K562 (cell line): ENCODE measurements at regions not wholly inside any gene's neighbourhood (a gene's known extent, or its start where the extent isn't known, plus 50 kb on each side); places are given as distances from the start of the nearest gene placed in this dataset.

Source experiments
- ATAC-seq: fragments of 200-7000 bp; cut with Tn5 transposase; 3 replicates; pipeline ENCODE4 v1.9.1; 2020; ENCODE audit warnings: moderate library complexity
- BruUV-seq: library from RNA; stranded (reverse); fragments of 400-500 nt; replicated peaks from 2 replicates; lab custom pipeline; 2021; lab: Mats Ljungman, UMichigan
- CTCF ChIA-PET: fragments of 300-600 bp; formaldehyde crosslinking; extraction: SDS; loops from one replicate; lab custom pipeline; 2021; ENCODE audit warnings: low intra/inter-chr PET ratio; lab: Yijun Ruan, JAX
- POLR2A ChIA-PET: fragments of 300-600, 350-650 bp; sonication (Branson Sonifier 250); formaldehyde crosslinking; extraction: SDS; loops from one replicate; lab custom pipeline; 2021; ENCODE audit warnings: antibody characterized with exemption, inconsistent platforms; lab: Yijun Ruan, JAX
- DNase-seq, 4 experiments: peaks; one replicate each; pipeline versions ENCODE4 v3.0.0 to v3.0.0-alpha.2; 2011 to 2018; ENCODE audit warnings: low spot score in 3 of 4, mixed read lengths in 3 of 4; ENCODE audit errors: extremely low read depth in 1 of 4
- FAIRE-seq: peaks from 2 replicates; lab custom pipeline; 2011; peaks lifted over from hg19 to GRCh38; lab: Jason Lieb, UNC
- H2AFZ ChIP-seq: 2 replicates; pipeline ENCODE4 v1.6.0; 2011; ENCODE audit warnings: low read depth, low read length, control low read depth, inconsistent platforms
- H3K27ac ChIP-seq: fragments of 200-600 bp; 3 replicates; pipeline ENCODE4 v1.8.0; 2011; ENCODE audit warnings: low read depth, mild to moderate bottlenecking, control low read depth, inconsistent platforms, low read length, moderate library complexity, mixed read lengths; ENCODE audit errors: extremely low read depth
- H3K27me3 ChIP-seq, 2 experiments: fragments of 300-600 bp in 1 of 2; 2 replicates in 1 of 2; 3 replicates in 1 of 2; pipeline versions ENCODE4 v1.6.0 to v1.8.0; 2011; ENCODE audit warnings: inconsistent platforms in 2 of 2, low read length in 2 of 2, mild to moderate bottlenecking in 1 of 2, mixed read lengths in 1 of 2, moderate library complexity in 1 of 2; ENCODE audit not compliant: control insufficient read depth in 2 of 2, insufficient read depth in 2 of 2
- H3K36me3 ChIP-seq: fragments of 300-600 bp; 3 replicates; pipeline ENCODE4 v1.8.0; 2011; ENCODE audit warnings: mild to moderate bottlenecking, low read length, inconsistent platforms; ENCODE audit not compliant: control insufficient read depth, insufficient read depth
- H3K4me1 ChIP-seq, 2 experiments: fragments of 200-600 bp in 1 of 2; replicated peaks in 1 of 2; 2 replicates in 1 of 2; 3 replicates in 1 of 2; pipeline versions ENCODE4 v1.5.1 to v1.8.0; 2011; ENCODE audit warnings: inconsistent platforms in 2 of 2, low read length in 2 of 2, mild to moderate bottlenecking in 1 of 2, mixed read lengths in 1 of 2, moderate library complexity in 1 of 2; ENCODE audit not compliant: control insufficient read depth in 2 of 2, insufficient read depth in 2 of 2
- H3K4me2 ChIP-seq: 2 replicates; pipeline ENCODE4 v1.6.1; 2011; ENCODE audit warnings: low read length, control low read depth, inconsistent platforms, mixed read lengths; ENCODE audit not compliant: insufficient read depth
- H3K4me3 ChIP-seq: fragments of 200-600 bp; sonication (generic), shearing (Covaris generic); 2 replicates; pipeline ENCODE4 v1.5.1; 2016; ENCODE audit warnings: control low read depth, inconsistent platforms
- H3K79me2 ChIP-seq: fragments of 200-600 bp; 3 replicates; pipeline ENCODE4 v1.8.0; 2011; ENCODE audit warnings: low read length, inconsistent platforms; ENCODE audit not compliant: control insufficient read depth, insufficient read depth
- H3K9ac ChIP-seq, 2 experiments: 2 replicates each; pipeline versions ENCODE4 v1.6.0 to v1.6.1; 2011; ENCODE audit warnings: low read depth in 2 of 2, low read length in 2 of 2, control low read depth in 1 of 2, inconsistent platforms in 1 of 2, mild to moderate bottlenecking in 1 of 2, mixed read lengths in 1 of 2; ENCODE audit not compliant: insufficient read depth in 1 of 2
- H3K9me1 ChIP-seq: one replicate; pipeline ENCODE4 v1.6.0; 2011; ENCODE audit warnings: inconsistent platforms, mild to moderate bottlenecking, low read length, moderate library complexity; ENCODE audit not compliant: control insufficient read depth, insufficient read depth
- H3K9me3 ChIP-seq: replicated peaks from 2 replicates; pipeline ENCODE4 v1.5.1; 2011; ENCODE audit warnings: low read depth, low read length, inconsistent platforms; ENCODE audit not compliant: control insufficient read depth, insufficient read depth
- H4K20me1 ChIP-seq: replicated peaks from 2 replicates; pipeline ENCODE4 v1.6.1; 2011; ENCODE audit warnings: low read length, inconsistent platforms, mixed read lengths; ENCODE audit not compliant: control insufficient read depth, insufficient read depth
- DIDO1 ChIP-seq: fragments of 450-650 bp; IDR thresholded peaks from 2 replicates; pipeline ENCODE4 v1.6.1; 2016; ENCODE audit warnings: low read depth, missing biosample characterization, missing genetic modification characterization
- HDAC3 ChIP-seq: fragments of 450-650 bp; IDR thresholded peaks from 2 replicates; pipeline ENCODE4 v1.6.1; 2018; ENCODE audit warnings: borderline replicate concordance, mild to moderate bottlenecking, moderate library complexity; ENCODE audit not compliant: partially characterized antibody
- MXI1 ChIP-seq: IDR thresholded peaks from 2 replicates; pipeline ENCODE4 v1.6.1; 2011; ENCODE audit warnings: low read depth, mild to moderate bottlenecking, improper control_type of control experiment, low read length
- PTTG1 ChIP-seq: fragments of 450-650 bp; IDR thresholded peaks from 2 replicates; pipeline ENCODE4 v1.6.1; 2016; ENCODE audit warnings: low read depth, mild to moderate bottlenecking, missing genetic modification characterization, missing compliant biosample characterization
- SLC30A9 ChIP-seq: fragments of 250-450 bp; sonication (Bioruptor Pico); IDR thresholded peaks from 2 replicates; pipeline ENCODE4 v1.8.0; 2022; ENCODE audit warnings: mild to moderate bottlenecking, moderate library complexity
- XRCC3 ChIP-seq: fragments of 450-650 bp; IDR thresholded peaks from 2 replicates; pipeline ENCODE4 v1.6.1; 2017; ENCODE audit warnings: mild to moderate bottlenecking, moderate library complexity
- ZNF695 ChIP-seq: fragments of 450-650 bp; formaldehyde crosslinking; IDR thresholded peaks from 2 replicates; pipeline ENCODE4 v1.4.0; 2020; ENCODE audit warnings: mild to moderate bottlenecking, moderate library complexity
- ZNF75A ChIP-seq: fragments of 450-650 bp; formaldehyde crosslinking; IDR thresholded peaks from 2 replicates; pipeline ENCODE4 v1.4.0; 2020; ENCODE audit warnings: mild to moderate bottlenecking
- ZNF785 ChIP-seq: fragments of 250-450 bp; sonication (Bioruptor Pico); IDR thresholded peaks from 2 replicates; pipeline ENCODE4 v1.4.0; 2020; ENCODE audit warnings: mild to moderate bottlenecking
- WGBS: fragments of 100-300 bp; shearing (Covaris generic); methylation state at CpG from one replicate; pipeline ENCODE4 v1.1.6; 2016; ENCODE audit warnings: low coverage, mixed read lengths; ENCODE audit not compliant: insufficient coverage; ENCODE audit errors: missing lambda C conversion rate; 5-methylcytosine and 5-hydroxymethylcytosine counted together
- in situ Hi-C: fragments of 300-500 bp; cut with MboI; formaldehyde crosslinking; loops from 4 replicates; pipeline ENCODE4 v1.15.0; 2018; ENCODE audit warnings: inconsistent platforms, mixed read lengths
- intact Hi-C: fragments of 100-400 bp; cut with micrococcal nuclease; formaldehyde crosslinking; loops from 2 replicates; pipeline ENCODE4 v1.14.2; 2022
- TF ChIP-seq, protein P1 (sequence below): fragments of 150-350 bp; IDR thresholded peaks from 2 replicates; pipeline ENCODE4 v1.6.1; 2014; ENCODE audit warnings: low read depth, mild to moderate bottlenecking, low read length, borderline replicate concordance
- TF ChIP-seq, protein P2 (sequence below): fragments of 250-450 bp; sonication (Bioruptor Pico); IDR thresholded peaks from 2 replicates; pipeline ENCODE4 v1.4.0; 2020; ENCODE audit warnings: borderline replicate concordance
- TF ChIP-seq, protein P3 (sequence below): fragments of 450-650 bp; formaldehyde crosslinking; IDR thresholded peaks from 2 replicates; pipeline ENCODE4 v1.4.0; 2020; ENCODE audit warnings: mild to moderate bottlenecking, moderate library complexity
- TF ChIP-seq, protein P4 (sequence below), 2 experiments: fragments of 450-650 bp; IDR thresholded peaks; 2 replicates each; pipeline ENCODE4 v1.6.1; 2016

DNA sequence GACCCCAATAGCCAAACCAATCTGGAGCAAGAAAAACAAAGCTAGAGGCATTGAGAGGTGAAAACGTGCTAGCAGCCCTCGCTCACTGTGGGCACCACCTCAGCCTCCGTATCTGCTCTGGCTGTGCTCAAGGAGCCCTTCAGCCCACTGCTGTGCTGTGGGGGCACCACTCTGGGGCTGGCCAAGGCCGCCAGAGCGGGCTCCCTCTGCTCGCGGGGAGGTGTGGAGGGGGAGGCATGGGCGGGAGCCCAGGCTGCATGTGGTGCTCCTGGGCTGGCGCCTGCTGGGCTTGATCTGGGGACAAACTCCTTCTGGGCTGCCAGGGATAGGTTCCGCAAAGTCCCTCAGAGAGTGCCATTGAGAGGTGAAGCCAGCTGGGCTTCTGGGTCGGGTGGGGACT, 1002.0 kb downstream of the GATA3 start:
- Histone ChIP-seq H3K27ac (no peak overlapping the region), H3K36me3 (no peaks in the 10 kb centered on the region), H2AFZ (no peak overlapping the region), H3K4me3 (no peak overlapping the region), H3K79me2 (no peaks in the 10 kb centered on the region), H3K9ac (no peak overlapping the region), H3K9me1 (no peaks in the 10 kb centered on the region), H3K4me2 (no peak overlapping the region), H4K20me1 (no peaks in the 10 kb centered on the region), H3K4me1 (no peaks in the 10 kb centered on the region), H3K27me3 (no peaks in the 10 kb centered on the region), H3K9me3 (0 out of 2 replicates have a peak, but pooled peaks cover 2% of the 10 kb centered on the region)
- DNase-seq = no peak
- WGBS = 0% methylated on average over 9 of the region's 11 CpGs
- intact Hi-C loops = no loop called here
- ChIA-PET POLR2A (no interaction called here), CTCF (no interaction called here)
- no TSS peak for BruUV-seq
- FAIRE-seq = no peak
- no peak for ATAC-seq
- in situ Hi-C loops = no loop called here
- TF ChIP-seq ZNF75A (CRISPR knock-in tag) (no peak), ZNF785 (CRISPR knock-in tag) (no peak), MXI1 (no peak), DIDO1 (tag) (no peak), PTTG1 (tag) (no peak), SLC30A9 (CRISPR knock-in tag) (no peak), XRCC3 (no peak), ZNF695 (CRISPR knock-in tag) (no peak), HDAC3 (no peak)
- TF ChIP-seq, protein P1, sequence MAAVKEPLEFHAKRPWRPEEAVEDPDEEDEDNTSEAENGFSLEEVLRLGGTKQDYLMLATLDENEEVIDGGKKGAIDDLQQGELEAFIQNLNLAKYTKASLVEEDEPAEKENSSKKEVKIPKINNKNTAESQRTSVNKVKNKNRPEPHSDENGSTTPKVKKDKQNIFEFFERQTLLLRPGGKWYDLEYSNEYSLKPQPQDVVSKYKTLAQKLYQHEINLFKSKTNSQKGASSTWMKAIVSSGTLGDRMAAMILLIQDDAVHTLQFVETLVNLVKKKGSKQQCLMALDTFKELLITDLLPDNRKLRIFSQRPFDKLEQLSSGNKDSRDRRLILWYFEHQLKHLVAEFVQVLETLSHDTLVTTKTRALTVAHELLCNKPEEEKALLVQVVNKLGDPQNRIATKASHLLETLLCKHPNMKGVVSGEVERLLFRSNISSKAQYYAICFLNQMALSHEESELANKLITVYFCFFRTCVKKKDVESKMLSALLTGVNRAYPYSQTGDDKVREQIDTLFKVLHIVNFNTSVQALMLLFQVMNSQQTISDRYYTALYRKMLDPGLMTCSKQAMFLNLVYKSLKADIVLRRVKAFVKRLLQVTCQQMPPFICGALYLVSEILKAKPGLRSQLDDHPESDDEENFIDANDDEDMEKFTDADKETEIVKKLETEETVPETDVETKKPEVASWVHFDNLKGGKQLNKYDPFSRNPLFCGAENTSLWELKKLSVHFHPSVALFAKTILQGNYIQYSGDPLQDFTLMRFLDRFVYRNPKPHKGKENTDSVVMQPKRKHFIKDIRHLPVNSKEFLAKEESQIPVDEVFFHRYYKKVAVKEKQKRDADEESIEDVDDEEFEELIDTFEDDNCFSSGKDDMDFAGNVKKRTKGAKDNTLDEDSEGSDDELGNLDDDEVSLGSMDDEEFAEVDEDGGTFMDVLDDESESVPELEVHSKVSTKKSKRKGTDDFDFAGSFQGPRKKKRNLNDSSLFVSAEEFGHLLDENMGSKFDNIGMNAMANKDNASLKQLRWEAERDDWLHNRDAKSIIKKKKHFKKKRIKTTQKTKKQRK = no peak
- TF ChIP-seq, protein P2, sequence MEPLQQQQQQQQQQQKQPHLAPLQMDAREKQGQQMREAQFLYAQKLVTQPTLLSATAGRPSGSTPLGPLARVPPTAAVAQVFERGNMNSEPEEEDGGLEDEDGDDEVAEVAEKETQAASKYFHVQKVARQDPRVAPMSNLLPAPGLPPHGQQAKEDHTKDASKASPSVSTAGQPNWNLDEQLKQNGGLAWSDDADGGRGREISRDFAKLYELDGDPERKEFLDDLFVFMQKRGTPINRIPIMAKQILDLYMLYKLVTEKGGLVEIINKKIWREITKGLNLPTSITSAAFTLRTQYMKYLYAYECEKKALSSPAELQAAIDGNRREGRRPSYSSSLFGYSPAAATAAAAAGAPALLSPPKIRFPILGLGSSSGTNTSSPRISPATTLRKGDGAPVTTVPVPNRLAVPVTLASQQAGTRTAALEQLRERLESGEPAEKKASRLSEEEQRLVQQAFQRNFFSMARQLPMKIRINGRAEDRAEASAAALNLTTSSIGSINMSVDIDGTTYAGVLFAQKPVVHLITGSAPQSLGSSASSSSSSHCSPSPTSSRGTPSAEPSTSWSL (CRISPR knock-in tag) = no peak
- TF ChIP-seq, protein P3, sequence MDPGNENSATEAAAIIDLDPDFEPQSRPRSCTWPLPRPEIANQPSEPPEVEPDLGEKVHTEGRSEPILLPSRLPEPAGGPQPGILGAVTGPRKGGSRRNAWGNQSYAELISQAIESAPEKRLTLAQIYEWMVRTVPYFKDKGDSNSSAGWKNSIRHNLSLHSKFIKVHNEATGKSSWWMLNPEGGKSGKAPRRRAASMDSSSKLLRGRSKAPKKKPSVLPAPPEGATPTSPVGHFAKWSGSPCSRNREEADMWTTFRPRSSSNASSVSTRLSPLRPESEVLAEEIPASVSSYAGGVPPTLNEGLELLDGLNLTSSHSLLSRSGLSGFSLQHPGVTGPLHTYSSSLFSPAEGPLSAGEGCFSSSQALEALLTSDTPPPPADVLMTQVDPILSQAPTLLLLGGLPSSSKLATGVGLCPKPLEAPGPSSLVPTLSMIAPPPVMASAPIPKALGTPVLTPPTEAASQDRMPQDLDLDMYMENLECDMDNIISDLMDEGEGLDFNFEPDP (CRISPR knock-in tag) = no peak
- TF ChIP-seq, protein P4, sequence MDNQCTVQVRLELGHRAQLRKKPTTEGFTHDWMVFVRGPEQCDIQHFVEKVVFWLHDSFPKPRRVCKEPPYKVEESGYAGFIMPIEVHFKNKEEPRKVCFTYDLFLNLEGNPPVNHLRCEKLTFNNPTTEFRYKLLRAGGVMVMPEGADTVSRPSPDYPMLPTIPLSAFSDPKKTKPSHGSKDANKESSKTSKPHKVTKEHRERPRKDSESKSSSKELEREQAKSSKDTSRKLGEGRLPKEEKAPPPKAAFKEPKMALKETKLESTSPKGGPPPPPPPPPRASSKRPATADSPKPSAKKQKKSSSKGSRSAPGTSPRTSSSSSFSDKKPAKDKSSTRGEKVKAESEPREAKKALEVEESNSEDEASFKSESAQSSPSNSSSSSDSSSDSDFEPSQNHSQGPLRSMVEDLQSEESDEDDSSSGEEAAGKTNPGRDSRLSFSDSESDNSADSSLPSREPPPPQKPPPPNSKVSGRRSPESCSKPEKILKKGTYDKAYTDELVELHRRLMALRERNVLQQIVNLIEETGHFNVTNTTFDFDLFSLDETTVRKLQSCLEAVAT (IDR thresholded peaks at IDR 0.05) = no peak
